Activated T-cell treated with anti-CD3 and anti-CD28 coated beads, Interleukin-2, amount 50 U/mL, for 72 hours (primary cell): ENCODE measurements at regions not wholly inside any gene's neighbourhood (a gene's known extent, or its start where the extent isn't known, plus 50 kb on each side); places are given as distances from the start of the nearest gene placed in this dataset.
"Not testable (repeated sequence)": the region's sequence is repeated elsewhere in the genome, so short reads cannot be mapped to it uniquely, and the experiment has no call there.

Experiments used
- ATAC-seq, 2 donors: fragments of 150-1000 bp; cut with Tn5 transposase; replicated peaks in 1 of 2; 2 replicates each; pipeline ENCODE4 v1.10.0; 2021; ENCODE audit warnings: moderate library complexity in 2 of 2, mild to moderate bottlenecking in 1 of 2
- DNase-seq, 2 donors: peaks; one replicate each; pipeline ENCODE4 v3.0.0; 2021 to 2022; ENCODE audit warnings: mixed read lengths in 1 of 2
- H3K27ac Mint-ChIP-seq: one replicate; pipeline ENCODE4 v1.8.0; 2022; ENCODE audit warnings: mild to moderate bottlenecking, moderate library complexity, mixed read lengths
- H3K27me3 Mint-ChIP-seq: one replicate; pipeline ENCODE4 v1.8.0; 2022; ENCODE audit warnings: low read depth, mixed read lengths
- H3K36me3 Mint-ChIP-seq, 2 donors: one replicate each; pipeline ENCODE4 v1.8.0; 2022; ENCODE audit warnings: mixed read lengths in 2 of 2, mild to moderate bottlenecking in 1 of 2; ENCODE audit not compliant: insufficient read depth in 2 of 2
- H3K4me1 Mint-ChIP-seq: one replicate; pipeline ENCODE4 v1.8.0; 2022; ENCODE audit warnings: low read depth, mixed read lengths
- H3K4me3 Mint-ChIP-seq, 2 donors: one replicate each; pipeline ENCODE4 v1.8.0; 2022; ENCODE audit warnings: mild to moderate bottlenecking in 2 of 2, mixed read lengths in 2 of 2, moderate library complexity in 2 of 2
- H3K9me3 Mint-ChIP-seq, 2 donors: one replicate each; pipeline ENCODE4 v1.8.0; 2022; ENCODE audit warnings: mixed read lengths in 2 of 2

DNA sequence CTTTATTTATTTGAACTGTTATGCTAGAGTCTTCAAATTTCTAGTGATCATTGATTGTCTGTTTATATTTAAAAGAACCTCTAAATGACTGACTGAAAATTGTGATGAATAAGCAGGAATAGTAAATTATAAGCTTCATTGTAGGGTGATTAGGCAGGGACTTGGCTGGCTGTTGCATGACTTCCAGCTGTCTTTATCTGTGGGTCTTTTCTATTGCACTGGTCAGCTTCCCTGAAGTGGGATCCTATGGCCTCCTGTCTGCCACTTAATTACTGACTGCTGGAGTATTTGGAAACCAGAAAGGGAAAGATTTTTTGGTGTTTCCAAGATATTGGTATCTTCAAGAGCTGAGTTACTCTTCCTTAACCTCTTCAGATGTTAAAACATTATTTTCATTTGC is 123.0 kb upstream of the CCNH start:
- no peak for DNase-seq

DNA sequence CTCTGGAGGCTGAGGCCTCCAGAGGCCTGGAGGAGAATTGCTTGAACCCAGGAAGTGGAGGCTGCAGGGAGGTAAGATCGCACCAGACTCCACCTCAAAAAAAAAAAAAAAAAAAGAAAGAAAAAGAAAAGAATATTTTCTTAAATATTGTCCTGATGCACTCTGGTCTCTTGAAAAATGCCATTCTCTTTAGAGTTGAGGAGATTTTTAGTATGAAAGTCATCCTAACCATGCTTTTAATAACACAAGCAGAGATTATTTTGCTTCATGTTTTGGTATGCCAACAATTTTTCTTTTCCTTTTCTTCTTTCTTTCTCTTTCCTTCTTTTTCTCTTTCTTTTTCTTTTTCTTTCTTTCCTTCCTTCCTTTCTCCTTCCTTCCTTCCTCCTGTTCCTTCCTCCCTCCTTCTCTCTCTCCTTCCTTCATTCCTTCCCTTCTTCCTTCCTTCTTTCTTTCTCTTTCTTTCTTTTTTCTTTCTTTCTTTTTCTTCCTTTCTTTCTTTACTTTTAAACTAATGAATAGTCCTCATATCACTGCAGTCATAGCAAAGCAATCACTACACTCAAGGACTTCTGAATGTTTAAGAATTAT is 116.9 kb upstream of the CCNH start:
- Mint-ChIP-seq H3K27me3 (no peaks in the 10 kb centered on the region), H3K9me3 (no peaks in the 10 kb centered on the region), H3K4me3 (no peak overlapping the region), H3K36me3 (no peaks in the 10 kb centered on the region), H3K4me1 (no peaks in the 10 kb centered on the region), H3K27ac (no peak overlapping the region)
- ATAC-seq (no peak), DNase-seq (no peak)

More for the DNA sequence above, 123.0 kb upstream of the CCNH start:
- Mint-ChIP-seq H3K4me3 (no peak overlapping the region), H3K9me3 (no peaks in the 10 kb centered on the region), H3K27ac (no peak overlapping the region), H3K4me1 (no peaks in the 10 kb centered on the region), H3K27me3 (no peaks in the 10 kb centered on the region), H3K36me3 (no peaks in the 10 kb centered on the region)
- ATAC-seq, result no peak

DNA sequence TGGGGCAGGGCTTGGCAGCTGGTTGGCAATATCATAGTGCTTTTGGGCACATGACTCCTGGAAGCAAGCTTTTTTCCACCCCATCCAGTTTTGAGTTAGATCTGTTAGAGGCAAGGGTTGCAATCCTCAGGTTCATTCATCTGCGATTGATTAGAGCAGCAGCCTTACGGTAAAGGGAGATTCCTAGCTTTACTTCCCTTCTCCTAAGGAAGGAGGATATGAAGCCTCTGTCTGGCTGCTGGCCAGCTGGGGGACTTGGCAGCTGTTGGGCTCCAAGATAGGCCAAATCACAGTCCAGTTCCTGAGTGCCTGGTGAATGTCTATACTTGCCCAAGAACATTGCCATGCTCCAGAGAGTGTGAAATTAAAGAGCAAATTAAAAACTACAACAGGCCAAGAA is 113.4 kb upstream of the CCNH start:
- H3K36me3 Mint-ChIP-seq, result no peaks in the 10 kb centered on the region
- ATAC-seq (no peak), DNase-seq (no peak)
- no peak overlapping the region for H3K27ac Mint-ChIP-seq
- H3K4me1 Mint-ChIP-seq, result no peaks in the 10 kb centered on the region
- no peaks in the 10 kb centered on the region for H3K27me3 Mint-ChIP-seq
- H3K4me3 Mint-ChIP-seq, result no peak overlapping the region
- no peaks in the 10 kb centered on the region for H3K9me3 Mint-ChIP-seq

DNA sequence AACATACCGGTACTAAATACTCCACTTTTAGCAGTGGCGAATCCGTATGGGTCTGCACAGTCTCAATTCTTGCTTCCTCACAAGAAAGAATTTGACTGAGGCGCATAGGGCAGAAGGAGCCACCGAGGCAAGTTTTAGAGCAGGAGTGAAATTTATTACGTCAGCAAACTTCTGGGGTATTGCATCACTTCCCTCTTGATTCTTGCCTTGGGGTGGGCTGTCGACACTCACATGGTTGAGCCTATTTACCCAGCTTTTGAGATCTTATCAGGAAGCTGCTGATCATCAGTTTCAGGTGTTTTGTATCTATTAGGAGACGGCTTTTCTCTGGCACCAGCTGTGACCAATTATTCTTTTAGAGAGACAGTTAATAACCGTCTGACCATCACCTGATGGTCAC is 111.5 kb upstream of the CCNH start:
- Mint-ChIP-seq H3K9me3 (no peaks in the 10 kb centered on the region), H3K27ac (no peak overlapping the region), H3K4me3 (no peak overlapping the region), H3K27me3 (no peaks in the 10 kb centered on the region), H3K36me3 (no peaks in the 10 kb centered on the region), H3K4me1 (no peaks in the 10 kb centered on the region)
- DNase-seq (no peak), ATAC-seq (no peak)

DNA sequence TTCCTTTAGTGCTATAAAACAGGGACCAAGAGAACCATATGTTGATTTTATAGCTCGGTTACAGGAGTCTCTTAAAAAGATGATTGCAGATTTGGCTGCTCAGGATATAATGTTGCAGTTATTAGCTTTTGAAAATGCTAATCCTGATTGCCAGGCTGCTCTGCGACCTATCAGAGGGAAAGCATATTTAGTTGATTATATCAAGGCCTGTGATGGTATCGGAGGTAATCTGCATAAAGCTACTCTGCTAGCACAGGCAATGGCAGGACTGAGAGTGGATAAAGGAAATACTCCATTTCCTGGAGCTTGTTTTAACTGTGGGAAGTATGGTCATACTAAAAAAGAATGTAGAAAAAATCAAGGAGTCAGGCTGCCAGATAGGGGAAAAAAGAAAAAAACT is 99.0 kb upstream of the CCNH start:
- DNase-seq, H3K36me3 Mint-ChIP-seq, H3K27me3 Mint-ChIP-seq, H3K9me3 Mint-ChIP-seq, H3K4me1 Mint-ChIP-seq, H3K4me3 Mint-ChIP-seq, H3K27ac Mint-ChIP-seq, ATAC-seq: not testable (repeated sequence)

DNA sequence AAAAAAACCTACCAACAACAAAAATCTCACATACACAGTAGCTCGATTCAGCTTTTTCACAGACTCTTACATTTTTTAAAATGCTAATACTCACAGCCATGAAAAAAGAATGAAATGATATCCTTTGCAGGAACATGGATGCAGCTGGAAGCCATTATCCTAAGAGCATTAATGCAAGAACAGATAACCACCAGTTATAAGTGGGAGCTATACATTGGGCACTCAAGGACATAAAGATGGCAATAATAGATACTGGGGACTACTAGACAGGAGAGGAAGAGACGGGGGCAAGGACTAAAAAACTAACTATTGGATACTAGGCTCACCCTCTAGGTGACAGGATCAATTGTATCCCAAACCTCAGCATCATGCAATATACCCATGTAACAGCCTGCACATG is 90.3 kb upstream of the CCNH start:
- Mint-ChIP-seq H3K27ac (no peak overlapping the region), H3K4me1 (no peaks in the 10 kb centered on the region), H3K9me3 (peaks cover 0 to 1% of the 10 kb centered on the region in 2 donors), H3K4me3 (no peak overlapping the region), H3K27me3 (no peaks in the 10 kb centered on the region), H3K36me3 (no peaks in the 10 kb centered on the region)
- DNase-seq (no peak), ATAC-seq (no peak)

DNA sequence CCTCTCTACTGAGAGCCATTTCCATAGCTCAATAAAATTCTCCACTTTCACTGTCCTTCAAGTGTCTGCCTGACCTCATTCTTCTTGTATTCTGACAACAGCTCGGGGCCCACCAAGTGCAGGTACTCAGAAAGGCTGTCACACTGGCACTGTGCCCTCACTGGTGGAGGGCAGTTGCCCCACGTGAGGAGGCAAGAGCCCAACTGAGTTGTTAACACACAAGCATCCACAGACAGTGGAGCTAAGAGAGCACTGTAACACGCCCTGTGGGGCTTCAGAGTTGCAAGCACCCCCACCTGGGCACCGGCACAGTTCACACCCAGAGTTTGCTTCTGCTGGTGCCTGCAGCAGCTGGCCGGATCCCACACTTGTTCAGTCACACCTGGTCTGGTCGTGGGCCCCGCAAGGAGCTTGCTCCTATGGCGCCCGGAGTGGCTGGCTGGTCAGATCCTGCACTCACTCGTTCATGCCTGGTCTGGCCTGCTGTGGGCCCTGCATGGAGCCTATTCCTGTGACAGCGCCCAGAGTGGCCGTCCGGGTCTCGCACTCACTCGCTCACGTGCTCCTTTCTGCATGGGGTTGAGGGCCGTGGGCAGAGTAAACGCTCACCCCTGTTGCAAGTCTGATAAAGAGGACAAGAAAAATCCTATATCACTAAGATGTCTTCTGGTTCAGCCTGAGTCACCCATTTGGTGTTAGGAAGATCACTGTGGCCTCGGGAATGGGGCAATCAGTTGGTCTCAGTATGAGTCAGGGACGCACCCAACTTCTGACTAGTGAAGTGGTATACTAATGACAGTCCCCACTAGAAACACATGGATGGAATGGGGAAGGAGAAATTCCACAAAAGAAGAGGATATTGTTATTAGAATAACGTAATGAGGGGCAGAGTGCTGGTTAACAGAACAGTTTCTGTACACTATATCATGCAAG is 87.0 kb upstream of the CCNH start:
- Mint-ChIP-seq H3K9me3 (peaks cover 2 to 9% of the 10 kb centered on the region in 2 donors), H3K4me3 (no peak overlapping the region), H3K4me1 (no peaks in the 10 kb centered on the region), H3K27ac (no peak overlapping the region), H3K36me3 (peaks cover 0 to 4% of the 10 kb centered on the region in 2 donors), H3K27me3 (no peaks in the 10 kb centered on the region)
- DNase-seq (no peak), ATAC-seq (no peak)
